ENCODE measurements at regions not wholly inside any gene's neighbourhood (a gene's known extent, or its start where the extent isn't known, plus 50 kb on each side); places are given as distances from the start of the nearest gene placed in this dataset.

GRCh38 chr15:98241032-98241554 is 280.6 kb downstream of the ARRDC4 start:
- Histone ChIP-seq H3K9me2 (ENCODE audit: insufficient read depth) (no peaks in the 10 kb centered on the region), H3K79me2 (ENCODE audit: insufficient read depth, low read length) (no peaks in the 10 kb centered on the region), H3K4me3 (replicated peaks in 1 of 2; ENCODE audit: low read depth in 1 of 2, low read length in 2 of 2) (no peak overlapping the region), H3K27me3 (ENCODE audit: insufficient read depth, low read length) (no peaks in the 10 kb centered on the region), H3K36me3 (ENCODE audit: control insufficient read depth in 1 of 2, insufficient read depth in 2 of 2, low read length in 2 of 2) (no peaks in the 10 kb centered on the region), H3K4me1 (ENCODE audit: control insufficient read depth in 1 of 2, insufficient read depth in 2 of 2, low read length in 2 of 2) (no peaks in the 10 kb centered on the region), H3K9me3 (ENCODE audit: control insufficient read depth in 1 of 2, insufficient read depth in 1 of 2, low read depth in 1 of 2, low read length in 2 of 2) (no peaks in the 10 kb centered on the region), H4K20me1 (ENCODE audit: insufficient read depth) (no peaks in the 10 kb centered on the region), H3K4me2 (ENCODE audit: low read length) (no peak overlapping the region), H2AFZ (ENCODE audit: low read depth, low read length, poor library complexity, severe bottlenecking) (no peak overlapping the region), H3K27ac (ENCODE audit: low read depth, low read length) (no peak overlapping the region), H3K9ac (ENCODE audit: low read length) (no peak overlapping the region)
- BruUV-seq (replicated peaks), result no TSS peak
- TF ChIP-seq ATF3 (IDR thresholded peaks at IDR 0.05), result no peak
- TF ChIP-seq CEBPB (IDR thresholded peaks at IDR 0.05; ENCODE audit: low read depth), result no peak
- TF ChIP-seq REST (IDR thresholded peaks at IDR 0.05; ENCODE audit: low read depth), result no peak
- no peak for TF ChIP-seq FOSL1 (IDR thresholded peaks at IDR 0.05; ENCODE audit: low read depth)
- no peak for TF ChIP-seq JUND (IDR thresholded peaks at IDR 0.05)
- no peak for TF ChIP-seq SP1 (IDR thresholded peaks at IDR 0.05; ENCODE audit: low read depth)
- no peak for TF ChIP-seq POLR2AphosphoS5 (IDR thresholded peaks at IDR 0.05; ENCODE audit: low read depth, low read length)
- no peak for TF ChIP-seq RAD21 (IDR thresholded peaks at IDR 0.05; ENCODE audit: low read depth)
- no peak for TF ChIP-seq SRF (IDR thresholded peaks at IDR 0.05; ENCODE audit: low read depth)
- TF ChIP-seq EZH2 (IDR thresholded peaks at IDR 0.05), result no peak
- TF ChIP-seq ZFX (IDR thresholded peaks at IDR 0.05), result no peak
- no peak for TF ChIP-seq EGR1 (IDR thresholded peaks at IDR 0.05; ENCODE audit: low read depth)
- ChIA-PET POLR2A (no interaction called here), RAD21 (ENCODE audit: low non-redundant PET in 1 of 2, low total read pairs in 2 of 2, uncharacterized antibody in 2 of 2, unreplicated experiment in 2 of 2) (no interaction called here), CTCF (no interaction called here)
- DNase-seq (ENCODE audit: low read depth, low spot score) (no peak), ATAC-seq (no peak)
- intact Hi-C loops (cut with micrococcal nuclease), result no loop called here
